Endothelial cell of umbilical vein (primary cell): ENCODE measurements at regions not wholly inside any gene's neighbourhood (a gene's known extent, or its start where the extent isn't known, plus 50 kb on each side); places are given as distances from the start of the nearest gene placed in this dataset.

Source experiments
- BruUV-seq: library from RNA; stranded (reverse); fragments of 400-500 nt; replicated peaks from 2 replicates; lab custom pipeline; 2021; lab: Mats Ljungman, UMichigan
- CTCF ChIA-PET: fragments of 300-600, 350-600 bp; sonication (Branson Sonifier 250); formaldehyde crosslinking; loops from one replicate; lab custom pipeline; 2021; ENCODE audit warnings: antibody characterized with exemption, inconsistent platforms; lab: Charles Lee
- POLR2A ChIA-PET: fragments of 300-600, 350-600 bp; sonication (Branson Sonifier 250); formaldehyde crosslinking; loops from one replicate; lab custom pipeline; 2021; ENCODE audit warnings: antibody characterized with exemption, inconsistent platforms; lab: Charles Lee
- DNase-seq: peaks from one replicate; pipeline ENCODE4 v3.0.0-alpha.2; 2011; ENCODE audit warnings: low read depth, low spot score
- FAIRE-seq: peaks from 2 replicates; lab custom pipeline; 2011; peaks lifted over from hg19 to GRCh38; lab: Jason Lieb, UNC
- H2AFZ ChIP-seq: 2 replicates; pipeline ENCODE4 v1.6.0; 2012; ENCODE audit warnings: low read depth, low read length, control low read depth, inconsistent platforms
- H3K27ac ChIP-seq: 2 replicates; pipeline ENCODE4 v1.5.1; 2011; ENCODE audit warnings: low read depth, mild to moderate bottlenecking, control low read depth, low read length, moderate library complexity; ENCODE audit not compliant: insufficient read depth
- H3K27me3 ChIP-seq, 2 experiments: 2 replicates each; pipeline versions ENCODE4 v1.6.0 to v1.6.1; 2011; ENCODE audit warnings: low read length in 2 of 2, mixed read lengths in 1 of 2; ENCODE audit not compliant: control insufficient read depth in 2 of 2, insufficient read depth in 2 of 2
- H3K36me3 ChIP-seq, 2 experiments: 2 replicates in 1 of 2; 3 replicates in 1 of 2; pipeline ENCODE4 v1.5.1; 2011; ENCODE audit warnings: low read length in 2 of 2, mild to moderate bottlenecking in 1 of 2, moderate library complexity in 1 of 2; ENCODE audit not compliant: control insufficient read depth in 2 of 2, insufficient read depth in 2 of 2; ENCODE audit errors: extremely low read depth in 1 of 2
- H3K4me1 ChIP-seq: 3 replicates; pipeline ENCODE4 v1.5.1; 2011; ENCODE audit warnings: mild to moderate bottlenecking, low read length; ENCODE audit not compliant: control insufficient read depth, insufficient read depth; ENCODE audit errors: extremely low read depth
- H3K4me2 ChIP-seq: 2 replicates; pipeline ENCODE4 v1.6.1; 2011; ENCODE audit warnings: low read length, control low read depth, mixed read lengths; ENCODE audit not compliant: insufficient read depth
- H3K4me3 ChIP-seq, 3 experiments: fragments of 200-600 bp in 1 of 3; sonication (generic), shearing (Covaris generic) in 1 of 3; replicated peaks in 1 of 3; 2 replicates each; pipeline ENCODE4 v1.5.1; 2011 to 2016; ENCODE audit warnings: control low read depth in 3 of 3, low read length in 3 of 3, mild to moderate bottlenecking in 2 of 3, inconsistent platforms in 1 of 3, low read depth in 1 of 3, moderate library complexity in 1 of 3; ENCODE audit not compliant: insufficient read depth in 1 of 3
- H3K79me2 ChIP-seq: 2 replicates; pipeline ENCODE4 v1.6.0; 2012; ENCODE audit warnings: low read length, inconsistent platforms; ENCODE audit not compliant: control insufficient read depth, insufficient read depth
- H3K9ac ChIP-seq: replicated peaks from 2 replicates; pipeline ENCODE3; 2011; ENCODE audit warnings: low read length, control low read depth; ENCODE audit not compliant: insufficient read depth; ENCODE audit errors: extremely low read depth
- H3K9me1 ChIP-seq: replicated peaks from 3 replicates; pipeline ENCODE4 v1.6.0; 2011; ENCODE audit warnings: mild to moderate bottlenecking, low read length; ENCODE audit not compliant: control insufficient read depth, insufficient read depth; ENCODE audit errors: extremely low read depth
- H3K9me3 ChIP-seq: replicated peaks from 2 replicates; pipeline ENCODE4 v1.5.1; 2012; ENCODE audit warnings: low read length, inconsistent platforms; ENCODE audit not compliant: control insufficient read depth, insufficient read depth
- H4K20me1 ChIP-seq: replicated peaks from 2 replicates; pipeline ENCODE3; 2011; ENCODE audit warnings: mild to moderate bottlenecking, low read length; ENCODE audit not compliant: control insufficient read depth, insufficient read depth; ENCODE audit errors: extremely low read depth
- EZH2 ChIP-seq: IDR thresholded peaks from 2 replicates; pipeline ENCODE4 v1.6.1; 2012; ENCODE audit warnings: borderline replicate concordance, low read depth, mild to moderate bottlenecking, moderate library complexity, low read length, inconsistent platforms; ENCODE audit not compliant: severe bottlenecking
- FOS ChIP-seq: IDR thresholded peaks from 2 replicates; pipeline ENCODE4 v1.6.1; 2011; ENCODE audit warnings: mild to moderate bottlenecking, low read length, moderate library complexity, borderline replicate concordance; ENCODE audit not compliant: insufficient read depth
- GATA2 ChIP-seq: IDR thresholded peaks from 2 replicates; pipeline ENCODE4 v1.7.0; 2011; ENCODE audit warnings: low read depth, mild to moderate bottlenecking, moderate library complexity, mixed read lengths, low read length; ENCODE audit not compliant: insufficient read length, insufficient read depth
- JUN ChIP-seq: IDR thresholded peaks from 2 replicates; pipeline ENCODE4 v1.6.1; 2011; ENCODE audit warnings: borderline replicate concordance, low read depth; ENCODE audit not compliant: insufficient read length, insufficient read depth
- MYC ChIP-seq: IDR thresholded peaks from one replicate; pipeline ENCODE4 v1.6.1; 2011; ENCODE audit warnings: mild to moderate bottlenecking, low read depth, low read length
- POLR2A ChIP-seq: IDR thresholded peaks from 2 replicates; pipeline ENCODE4 v1.6.1; 2012; ENCODE audit warnings: low read depth, mild to moderate bottlenecking, control low read depth, low read length
- POLR2AphosphoS5 ChIP-seq: IDR thresholded peaks from 2 replicates; pipeline ENCODE4 v1.6.1; 2012; ENCODE audit warnings: low read depth, mild to moderate bottlenecking, control low read depth, low read length, moderate library complexity; ENCODE audit not compliant: insufficient read depth
- dilution Hi-C: fragments of 300-500 bp; cut with MboI; formaldehyde crosslinking; loops from one replicate; pipeline ENCODE4 v1.15.0; 2019; ENCODE audit warnings: low sequenced_read_pairs; ENCODE audit not compliant: extremely low pct_ligation_motif_present
- intact Hi-C: fragments of 100-400 bp; cut with micrococcal nuclease; formaldehyde crosslinking; loops from one replicate; pipeline ENCODE4 v1.10.0; 2022
- TF ChIP-seq, protein P1 (sequence below), 2 donors: IDR thresholded peaks; 1 replicate in 1 of 2; 2 replicates in 1 of 2; pipeline ENCODE4 v1.5.1; 2011; ENCODE audit warnings: low read length in 2 of 2, mild to moderate bottlenecking in 2 of 2, moderate library complexity in 2 of 2, control low read depth in 1 of 2, inconsistent platforms in 1 of 2, low read depth in 1 of 2; ENCODE audit not compliant: insufficient read depth in 1 of 2; ENCODE audit errors: extremely low read depth in 1 of 2
- TF ChIP-seq, protein P2 (sequence below): IDR thresholded peaks from 2 replicates; pipeline ENCODE4 v1.6.1; 2011; ENCODE audit not compliant: insufficient read depth, insufficient read length

GRCh38 chr18:73296686-73297085, 428.9 kb upstream of the NETO1 start:
- Histone ChIP-seq H3K4me2 (no peak overlapping the region), H3K9me3 (peaks cover 8% of the 10 kb centered on the region), H3K27ac (no peak overlapping the region), H3K9me1 (no peaks in the 10 kb centered on the region), H3K4me1 (no peaks in the 10 kb centered on the region), H2AFZ (no peak overlapping the region), H3K27me3 (no peaks in the 10 kb centered on the region), H3K9ac (no peak overlapping the region), H4K20me1 (no peaks in the 10 kb centered on the region), H3K36me3 (no peaks in the 10 kb centered on the region), H3K4me3 (no peak overlapping the region), H3K79me2 (no peaks in the 10 kb centered on the region)
- TF ChIP-seq FOS, result no peak
- TF ChIP-seq POLR2AphosphoS5, result no peak
- no peak for TF ChIP-seq GATA2
- no peak for TF ChIP-seq JUN
- TF ChIP-seq, protein P1, sequence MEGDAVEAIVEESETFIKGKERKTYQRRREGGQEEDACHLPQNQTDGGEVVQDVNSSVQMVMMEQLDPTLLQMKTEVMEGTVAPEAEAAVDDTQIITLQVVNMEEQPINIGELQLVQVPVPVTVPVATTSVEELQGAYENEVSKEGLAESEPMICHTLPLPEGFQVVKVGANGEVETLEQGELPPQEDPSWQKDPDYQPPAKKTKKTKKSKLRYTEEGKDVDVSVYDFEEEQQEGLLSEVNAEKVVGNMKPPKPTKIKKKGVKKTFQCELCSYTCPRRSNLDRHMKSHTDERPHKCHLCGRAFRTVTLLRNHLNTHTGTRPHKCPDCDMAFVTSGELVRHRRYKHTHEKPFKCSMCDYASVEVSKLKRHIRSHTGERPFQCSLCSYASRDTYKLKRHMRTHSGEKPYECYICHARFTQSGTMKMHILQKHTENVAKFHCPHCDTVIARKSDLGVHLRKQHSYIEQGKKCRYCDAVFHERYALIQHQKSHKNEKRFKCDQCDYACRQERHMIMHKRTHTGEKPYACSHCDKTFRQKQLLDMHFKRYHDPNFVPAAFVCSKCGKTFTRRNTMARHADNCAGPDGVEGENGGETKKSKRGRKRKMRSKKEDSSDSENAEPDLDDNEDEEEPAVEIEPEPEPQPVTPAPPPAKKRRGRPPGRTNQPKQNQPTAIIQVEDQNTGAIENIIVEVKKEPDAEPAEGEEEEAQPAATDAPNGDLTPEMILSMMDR (IDR thresholded peaks at IDR 0.05; ENCODE audit: extremely low read depth in 1 of 2, insufficient read depth in 1 of 2, low read depth in 1 of 2, low read length in 2 of 2), result no peak
- TF ChIP-seq, protein P2, sequence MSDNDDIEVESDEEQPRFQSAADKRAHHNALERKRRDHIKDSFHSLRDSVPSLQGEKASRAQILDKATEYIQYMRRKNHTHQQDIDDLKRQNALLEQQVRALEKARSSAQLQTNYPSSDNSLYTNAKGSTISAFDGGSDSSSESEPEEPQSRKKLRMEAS, result no peak
- no peak for TF ChIP-seq EZH2
- TF ChIP-seq POLR2A, result no peak
- TF ChIP-seq MYC, result no peak
- ChIA-PET CTCF (no interaction called here), POLR2A (no interaction called here)
- DNase-seq (no peak), FAIRE-seq (no peak)
- dilution Hi-C loops (no loop called here), intact Hi-C loops (no loop called here)
- BruUV-seq, result no TSS peak
